GM18507 (cell line): ENCODE measurements at regions not wholly inside any gene's neighbourhood (a gene's known extent, or its start where the extent isn't known, plus 50 kb on each side); places are given as distances from the start of the nearest gene placed in this dataset.

Experiments
- DNase-seq: peaks from one replicate; pipeline ENCODE4 v3.0.0; 2011; ENCODE audit warnings: low read depth; ENCODE audit not compliant: insufficient read length; ENCODE audit errors: extremely low spot score
- FAIRE-seq: peaks from 2 replicates; lab custom pipeline; 2011; peaks lifted over from hg19 to GRCh38; lab: Jason Lieb, UNC

DNA sequence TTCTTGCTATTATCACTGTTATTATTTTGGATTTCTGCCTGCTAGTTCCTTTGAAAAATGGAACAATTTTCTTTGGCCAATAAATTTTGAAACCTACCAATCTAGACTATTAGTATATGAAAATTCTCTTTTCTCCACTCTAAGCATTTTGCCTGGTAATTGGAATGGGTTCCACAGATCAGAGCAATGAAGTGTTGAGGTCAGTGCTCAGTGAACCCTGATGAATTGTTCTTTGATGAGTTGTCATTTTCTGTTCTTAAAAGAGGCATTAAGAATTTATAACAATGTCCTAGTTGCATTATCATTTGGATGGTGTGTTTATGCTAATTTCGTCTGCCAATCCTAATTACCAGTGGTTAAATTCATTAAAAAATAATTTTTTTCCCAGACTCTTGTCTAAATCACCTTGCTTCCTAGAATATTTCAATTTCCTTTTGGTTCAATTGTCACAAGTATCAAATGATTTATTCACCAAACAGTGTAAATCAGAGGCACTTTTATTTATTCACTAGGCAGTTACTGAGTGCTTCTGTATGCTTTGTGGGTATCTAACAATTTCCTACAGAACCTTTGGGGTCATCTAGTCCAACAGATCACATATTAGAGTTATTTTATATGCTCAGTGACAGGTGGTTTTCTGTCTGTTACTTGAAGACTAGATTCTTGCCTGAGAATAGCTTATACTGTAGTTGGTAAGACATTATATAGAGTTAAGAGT is 239.0 kb downstream of the DNAJB9 start:
- FAIRE-seq, result no peak

DNA sequence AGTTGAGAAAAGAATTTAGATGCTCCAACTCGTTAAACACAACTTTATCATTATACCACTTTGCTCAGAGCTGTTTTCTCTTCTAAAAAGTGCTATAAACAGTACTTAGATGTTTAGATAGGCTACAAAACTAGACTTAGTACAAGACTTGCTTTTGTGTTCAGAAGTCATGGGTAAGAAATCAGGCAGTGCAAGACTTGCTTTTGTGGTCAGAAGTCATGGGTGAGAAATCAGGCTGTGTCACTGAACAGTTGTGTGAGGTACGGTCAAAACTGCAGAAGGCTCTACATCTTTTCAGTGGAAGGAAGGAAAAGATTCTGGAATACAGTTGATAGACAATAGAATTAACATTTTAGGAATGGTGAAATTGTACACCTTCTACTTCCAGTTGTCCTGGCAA is 239.7 kb downstream of the DNAJB9 start:
- no peak for DNase-seq
- FAIRE-seq, result no peak

More for the DNA sequence above, 239.0 kb downstream of the DNAJB9 start:
- no peak for DNase-seq

DNA sequence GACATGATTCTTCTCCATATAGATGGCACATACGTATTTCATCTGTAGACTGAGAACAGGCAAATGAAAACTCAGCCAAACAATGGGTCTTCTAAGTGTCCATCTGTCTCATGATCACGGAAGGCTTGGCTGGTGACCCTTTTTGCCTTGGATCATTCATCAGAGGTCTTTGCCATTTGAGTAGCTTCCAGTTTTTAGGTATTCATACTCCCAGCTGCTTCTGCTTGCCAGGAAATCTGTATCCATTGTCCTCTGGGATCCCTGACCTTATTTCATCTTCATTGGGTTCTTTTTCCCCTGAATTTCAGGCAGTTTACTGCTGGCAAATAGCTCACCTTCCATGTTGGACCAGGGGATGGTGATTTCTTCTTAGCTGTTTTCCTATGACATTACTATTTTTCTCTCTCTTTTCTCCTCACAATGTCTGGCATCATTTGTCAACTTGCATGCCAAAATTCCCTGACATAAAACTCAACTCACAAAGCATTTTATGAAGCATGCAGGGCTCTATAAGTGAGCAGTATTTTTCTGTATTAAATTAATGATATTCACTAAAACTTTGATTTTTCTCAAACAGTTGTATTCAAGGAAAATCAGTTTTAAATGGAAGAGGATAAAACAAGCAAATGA is 241.2 kb downstream of the DNAJB9 start:
- no peak for DNase-seq
- FAIRE-seq, result no peak

DNA sequence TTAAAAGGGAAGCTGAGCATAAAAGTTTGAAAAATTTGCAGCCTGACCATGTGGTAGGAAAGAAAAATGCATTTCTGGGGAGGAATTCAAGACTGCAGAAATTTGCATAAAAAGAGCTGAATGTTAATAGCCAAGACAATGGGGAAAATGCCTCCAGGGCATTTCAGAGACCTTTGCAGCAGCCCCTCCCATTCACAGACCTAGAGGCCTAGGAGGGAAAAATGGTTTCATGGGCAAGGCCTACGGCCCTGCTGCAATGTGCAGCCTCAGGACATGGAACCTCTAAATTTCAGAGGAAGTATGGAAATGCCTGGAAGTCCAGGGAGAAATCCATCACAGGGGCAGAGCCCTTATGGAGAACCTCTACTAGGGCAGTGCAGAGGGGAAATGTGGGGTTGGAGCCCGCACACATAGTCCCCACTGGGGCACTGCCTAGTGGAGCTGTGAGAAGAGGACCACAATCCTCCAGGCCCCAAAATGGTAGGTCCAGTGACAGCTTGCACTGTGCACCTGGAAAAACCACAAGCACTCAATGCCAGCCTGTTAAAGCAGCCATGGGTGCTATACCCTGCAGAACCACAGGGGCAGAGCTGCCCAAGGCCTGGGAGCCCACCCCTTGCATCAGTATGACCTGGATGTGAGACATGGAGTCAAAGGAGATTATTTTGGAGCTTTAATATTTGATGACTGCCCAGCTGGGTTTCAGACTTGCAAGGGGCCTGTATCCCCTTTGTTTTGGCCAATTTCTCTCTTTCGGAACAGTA is 243.8 kb downstream of the DNAJB9 start:
- no peak for DNase-seq
- no peak for FAIRE-seq

DNA sequence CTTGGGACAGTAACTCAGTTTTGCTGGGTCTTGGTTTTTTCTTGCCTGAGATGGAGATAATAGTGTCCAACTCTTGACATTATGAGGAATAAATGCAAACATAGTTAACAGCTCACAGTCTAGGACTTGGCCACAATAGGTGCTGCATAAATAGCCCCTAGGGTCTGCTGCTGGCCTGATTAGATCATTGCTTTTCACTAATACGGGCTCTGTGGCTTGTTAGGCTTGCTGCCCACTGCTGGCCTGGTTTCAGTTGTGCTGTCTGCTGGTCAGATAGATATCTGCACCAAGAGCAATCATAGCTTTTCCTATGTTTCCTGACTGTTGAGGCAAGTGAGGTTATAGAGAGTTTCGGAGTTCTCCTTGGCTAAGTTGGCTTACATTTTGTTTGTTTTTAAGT is 246.1 kb downstream of the DNAJB9 start:
- FAIRE-seq (no peak), DNase-seq (no peak)

DNA sequence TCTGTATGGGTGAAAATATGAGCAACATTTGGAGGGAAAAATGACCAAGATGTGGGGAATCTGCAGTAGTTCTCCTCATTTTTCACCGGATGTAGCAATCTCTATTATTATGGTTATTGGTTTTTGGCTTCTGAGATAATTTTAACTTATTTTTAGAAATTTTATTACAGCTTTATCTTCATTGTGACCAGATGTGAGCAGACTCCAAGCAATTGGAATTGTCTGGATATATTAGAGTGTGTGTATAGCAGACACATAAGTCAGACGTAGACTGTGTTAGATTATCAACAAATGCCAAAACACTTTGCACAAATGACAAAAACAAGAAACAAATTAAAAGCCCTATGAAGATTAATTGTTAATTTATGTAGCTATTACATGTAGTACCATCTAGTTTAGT is 249.1 kb downstream of the DNAJB9 start:
- DNase-seq (no peak), FAIRE-seq (no peak)

DNA sequence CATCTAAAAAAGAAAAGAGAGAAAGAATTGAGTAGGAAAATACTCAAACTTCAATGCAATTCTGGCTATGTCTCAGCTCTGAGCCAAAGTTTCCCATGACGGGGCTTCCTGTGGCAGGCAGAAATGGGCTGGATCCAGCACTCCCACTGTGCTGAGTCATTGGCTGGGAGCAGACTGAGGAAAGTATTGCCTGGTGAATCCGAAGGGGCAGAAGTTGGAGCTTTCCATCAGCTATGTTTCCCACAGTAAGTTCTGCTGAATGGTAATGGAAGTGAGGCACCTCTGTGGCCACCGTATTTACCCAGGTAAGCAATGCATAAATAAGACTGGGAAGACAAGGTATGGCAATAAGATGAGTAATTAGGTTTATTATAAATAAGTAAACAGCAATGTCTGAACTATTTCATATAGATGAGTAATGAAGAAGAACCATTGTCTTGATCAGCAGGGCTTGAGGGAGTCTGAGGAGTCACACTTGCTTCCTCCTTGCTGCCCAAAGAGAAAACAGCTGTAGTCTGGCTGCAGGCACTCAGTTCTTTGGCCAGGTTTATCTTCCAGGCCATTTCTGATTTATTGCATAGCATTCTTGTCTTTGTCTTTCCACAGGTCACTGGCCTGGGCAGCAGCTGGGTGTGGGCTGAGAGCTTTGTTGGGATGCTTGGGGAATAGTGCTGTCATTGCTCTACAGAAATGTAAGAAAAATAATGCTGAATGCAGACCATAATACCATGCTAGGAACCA is 255.3 kb downstream of the DNAJB9 start:
- FAIRE-seq, result no peak

DNA sequence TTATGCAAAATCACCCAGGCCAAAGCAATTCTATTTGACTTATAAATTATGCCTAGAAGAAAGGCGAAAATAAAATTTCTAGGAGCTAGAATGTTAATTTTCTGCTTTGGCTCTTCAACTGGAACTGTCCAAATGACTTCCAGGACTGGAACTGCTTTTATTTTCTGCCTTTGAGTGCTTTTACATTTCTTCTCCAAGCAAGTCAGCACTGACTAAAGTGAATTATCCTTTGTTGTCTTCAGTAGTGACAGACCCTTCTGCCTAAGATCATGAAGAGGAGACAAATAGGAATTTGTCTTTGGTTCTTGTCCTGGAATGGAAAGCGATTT is 255.9 kb downstream of the DNAJB9 start:
- DNase-seq (no peak), FAIRE-seq (no peak)

More for the DNA sequence above, 255.3 kb downstream of the DNAJB9 start:
- DNase-seq, result no peak

DNA sequence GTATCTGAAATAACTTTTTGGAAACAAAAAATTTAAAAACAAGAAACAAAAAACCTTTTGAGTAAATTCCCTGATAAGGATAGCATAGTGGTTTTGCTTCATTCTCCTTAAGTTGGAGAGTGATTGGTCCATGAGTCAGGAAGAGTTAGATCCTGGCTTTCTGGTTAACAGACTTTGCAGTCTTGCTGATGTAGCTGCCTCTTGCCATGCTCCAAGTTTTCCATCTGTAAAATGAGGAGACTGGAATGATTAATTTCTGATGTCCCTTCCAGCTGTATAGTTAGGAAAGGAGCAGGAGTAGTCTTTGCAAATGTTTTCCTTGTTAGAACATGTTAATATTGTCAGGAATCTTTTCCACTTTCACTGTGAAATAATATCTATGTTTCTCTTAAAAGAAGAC is 266.6 kb downstream of the DNAJB9 start:
- DNase-seq, result no peak

DNA sequence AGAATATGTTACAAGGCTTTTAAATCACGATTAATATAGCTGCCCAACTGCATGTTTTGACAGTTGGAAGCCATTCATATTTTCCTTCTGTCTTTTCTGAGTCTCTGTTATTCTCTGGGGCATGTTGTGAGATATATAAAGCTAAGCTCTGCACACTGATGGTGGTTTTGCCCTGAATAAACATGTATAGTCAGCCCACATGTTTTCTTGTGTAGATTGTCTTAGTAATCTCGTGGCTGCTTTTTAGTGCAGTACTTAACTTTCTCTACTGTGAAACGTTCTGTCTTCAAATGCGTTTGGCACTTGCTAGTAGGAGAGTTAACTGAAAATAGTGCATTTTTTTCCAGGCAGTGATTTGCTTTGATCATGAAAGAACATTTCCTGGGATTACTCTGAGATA is 268.5 kb downstream of the DNAJB9 start:
- no peak for DNase-seq
- no peak for FAIRE-seq

More for the DNA sequence above, 266.6 kb downstream of the DNAJB9 start:
- FAIRE-seq, result no peak

DNA sequence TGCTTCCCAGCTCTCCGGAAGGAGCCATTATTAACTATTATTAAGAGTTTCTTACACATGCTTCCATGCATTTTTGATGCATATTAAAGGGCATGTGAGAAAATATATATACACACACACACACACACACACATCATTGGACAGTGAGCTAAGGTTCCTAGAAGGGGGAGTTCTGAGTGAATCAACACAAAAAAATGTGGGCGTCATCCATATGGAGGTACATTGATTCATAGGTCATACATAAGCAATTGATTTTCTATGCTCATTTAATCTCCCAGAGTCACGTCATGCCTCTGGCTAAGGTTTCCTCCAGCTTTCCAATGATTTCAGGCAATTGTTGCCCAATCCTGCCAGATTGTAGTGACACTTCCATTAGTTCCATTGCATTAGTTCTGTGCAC is 269.4 kb downstream of the DNAJB9 start:
- FAIRE-seq (no peak), DNase-seq (no peak)

DNA sequence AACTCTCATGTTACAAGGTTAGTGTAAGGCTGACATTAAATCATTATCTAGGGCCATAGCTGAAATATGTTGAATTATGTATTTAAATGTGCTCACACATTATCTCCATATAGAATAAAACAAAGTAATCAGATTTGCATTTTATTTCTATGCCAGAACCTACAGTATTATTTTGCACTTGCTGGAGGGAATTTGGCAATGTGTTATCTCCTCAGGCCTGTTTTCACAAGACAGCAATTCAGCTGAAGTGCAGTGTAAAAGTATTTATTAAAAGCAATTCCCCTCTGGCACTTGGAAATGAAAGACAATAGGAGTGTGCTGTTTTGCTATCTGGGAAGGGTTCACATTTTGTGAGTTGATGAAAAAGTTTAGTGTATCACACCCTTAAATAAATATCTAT is 276.3 kb downstream of the DNAJB9 start:
- FAIRE-seq, result no peak
- no peak for DNase-seq

DNA sequence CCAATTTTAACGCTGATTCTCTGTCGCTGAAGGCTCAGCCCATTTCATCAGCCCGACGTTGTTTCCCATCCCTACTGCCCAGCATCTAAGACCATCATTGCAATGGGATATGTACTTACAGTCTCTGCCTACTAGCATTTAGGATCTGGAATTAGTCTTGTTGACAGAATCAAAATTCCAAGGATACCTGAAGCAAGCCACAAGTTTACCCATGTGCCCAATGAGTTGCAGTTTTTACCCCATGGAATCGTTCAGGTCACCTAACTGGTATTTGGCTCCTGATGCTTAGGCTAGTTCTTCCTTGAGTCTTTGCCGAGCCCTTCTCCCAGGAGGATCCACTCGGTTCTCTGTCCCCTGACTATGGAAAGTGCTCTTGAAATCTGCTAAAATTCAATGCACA is 276.8 kb downstream of the DNAJB9 start:
- FAIRE-seq, result no peak

DNA sequence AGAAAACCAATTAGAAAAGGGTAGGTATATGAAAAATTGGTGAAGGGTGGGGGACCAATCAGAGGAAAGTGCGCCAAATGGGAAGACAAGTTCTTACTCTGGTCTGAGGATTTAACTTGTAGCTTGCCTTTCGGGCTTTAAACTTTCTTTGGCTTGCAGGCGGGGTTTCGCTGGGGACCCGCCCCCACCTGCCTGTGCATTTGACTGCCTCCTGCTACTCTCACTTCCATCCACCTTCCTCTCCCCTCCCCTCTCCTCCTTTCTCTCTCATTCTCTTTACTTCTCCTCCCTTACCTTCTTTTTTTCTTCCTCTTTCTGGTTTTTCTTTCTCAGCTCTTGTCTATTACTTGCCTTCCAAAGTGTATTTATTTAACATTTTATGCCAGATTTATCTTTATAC is 278.8 kb downstream of the DNAJB9 start:
- DNase-seq, result no peak
- FAIRE-seq, result no peak

More for the DNA sequence above, 276.8 kb downstream of the DNAJB9 start:
- DNase-seq, result no peak

DNA sequence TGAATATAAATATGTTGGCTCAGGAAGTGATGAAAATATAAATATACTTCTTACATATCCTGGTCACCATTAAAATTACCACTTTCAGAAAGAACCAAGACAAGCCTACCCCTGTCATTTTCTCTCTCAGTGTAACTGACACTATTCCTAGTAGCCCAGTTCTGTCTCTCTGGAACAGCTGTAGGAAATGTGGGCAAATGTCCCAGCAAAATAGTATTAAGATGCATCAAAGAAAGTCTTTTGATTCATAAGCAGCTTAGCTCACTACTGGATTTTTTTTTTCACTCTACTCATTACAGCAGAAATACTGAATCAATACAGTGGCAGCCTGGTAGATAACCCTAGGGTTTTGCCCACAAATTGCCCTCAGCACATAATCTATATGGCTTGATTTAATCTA is 290.9 kb downstream of the DNAJB9 start:
- FAIRE-seq, result no peak
- no peak for DNase-seq

DNA sequence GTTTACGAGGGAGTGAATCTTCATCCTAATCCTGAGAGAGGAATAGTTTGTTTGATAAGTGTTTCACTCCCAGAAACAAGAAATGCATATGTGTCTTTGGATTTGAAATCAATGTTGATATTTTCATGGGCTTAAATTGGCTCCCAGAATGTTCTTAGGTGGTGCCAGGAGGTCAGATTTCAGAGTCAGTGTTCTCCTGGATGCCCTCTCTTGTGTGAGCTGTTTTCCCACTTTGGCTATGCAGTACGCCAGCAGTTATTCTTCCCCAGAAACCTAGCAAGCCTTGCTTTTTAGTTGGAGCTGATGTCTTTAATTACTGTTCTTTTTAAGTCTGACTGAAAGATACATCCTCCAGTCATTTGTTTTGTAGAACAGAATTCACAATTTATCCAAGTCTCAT is 291.4 kb downstream of the DNAJB9 start:
- DNase-seq, result no peak
- no peak for FAIRE-seq

DNA sequence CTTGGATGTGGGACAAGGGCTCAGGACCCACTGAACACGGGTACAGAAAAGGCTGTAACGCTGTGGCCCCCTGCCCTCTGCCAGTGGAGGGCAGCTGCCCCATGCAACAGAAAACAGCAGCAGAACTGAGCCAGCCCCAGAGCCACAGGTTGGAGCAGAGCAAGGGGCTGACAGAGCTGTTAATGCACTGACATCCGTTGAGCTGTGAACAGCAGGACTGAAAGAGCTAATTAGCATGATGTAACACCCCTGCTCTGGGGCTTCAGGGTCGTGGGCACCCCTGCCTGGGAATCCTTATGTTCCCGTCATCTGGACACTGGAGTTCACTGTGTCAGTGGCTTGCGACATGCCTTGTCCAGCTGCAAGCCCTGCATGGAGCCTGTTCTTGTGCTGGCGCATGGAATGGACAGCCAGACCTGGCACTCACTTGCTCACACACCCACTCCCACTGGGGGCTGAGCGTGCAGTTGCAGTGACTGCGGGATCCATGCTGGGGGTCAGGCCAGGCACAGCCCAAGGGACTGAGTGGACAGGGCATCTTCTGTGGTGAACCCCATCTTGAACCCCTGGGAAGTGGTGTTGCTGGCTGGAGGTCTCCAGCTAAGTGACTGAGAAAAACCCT is 293.7 kb downstream of the DNAJB9 start:
- FAIRE-seq, result no peak
- DNase-seq, result no peak

DNA sequence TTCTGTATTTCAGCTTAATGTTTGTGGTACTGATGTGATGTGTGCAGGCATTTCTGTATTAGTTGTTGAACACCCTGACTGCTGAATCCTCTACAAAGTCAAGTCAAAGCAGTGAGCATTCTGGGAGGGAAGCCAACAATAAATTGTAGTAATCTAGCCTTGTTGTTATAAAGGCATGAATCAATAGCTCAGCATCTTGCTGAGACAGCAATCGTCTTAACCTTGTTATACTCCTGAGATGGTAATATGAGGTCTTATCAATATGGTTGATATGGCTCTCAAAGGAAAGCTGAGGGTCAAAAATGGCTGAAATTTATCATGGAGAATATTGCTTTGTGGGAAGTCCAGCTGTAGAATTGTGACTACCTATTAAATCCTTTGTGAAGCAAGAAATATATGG is 299.4 kb downstream of the DNAJB9 start:
- no peak for FAIRE-seq
- no peak for DNase-seq

DNA sequence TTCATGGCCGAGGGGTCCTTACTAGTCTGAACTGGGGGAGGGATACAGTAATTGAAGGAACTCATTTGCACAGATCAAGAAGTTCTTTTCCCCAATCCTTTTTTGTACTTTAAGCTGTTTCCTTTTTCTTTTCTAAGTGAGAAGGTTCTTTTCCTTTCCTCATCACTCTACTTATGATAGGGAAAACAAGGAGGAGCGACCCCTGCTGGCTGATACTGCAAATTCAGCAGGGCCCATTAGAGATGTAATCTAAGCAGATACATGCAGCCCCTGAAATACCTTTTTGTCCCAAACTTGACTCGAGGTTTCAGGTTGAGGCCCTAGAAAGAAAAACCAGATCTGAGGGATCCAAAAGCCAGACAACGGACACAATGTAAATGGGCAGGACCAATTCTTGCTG is 305.5 kb downstream of the DNAJB9 start:
- FAIRE-seq, result no peak
- no peak for DNase-seq

DNA sequence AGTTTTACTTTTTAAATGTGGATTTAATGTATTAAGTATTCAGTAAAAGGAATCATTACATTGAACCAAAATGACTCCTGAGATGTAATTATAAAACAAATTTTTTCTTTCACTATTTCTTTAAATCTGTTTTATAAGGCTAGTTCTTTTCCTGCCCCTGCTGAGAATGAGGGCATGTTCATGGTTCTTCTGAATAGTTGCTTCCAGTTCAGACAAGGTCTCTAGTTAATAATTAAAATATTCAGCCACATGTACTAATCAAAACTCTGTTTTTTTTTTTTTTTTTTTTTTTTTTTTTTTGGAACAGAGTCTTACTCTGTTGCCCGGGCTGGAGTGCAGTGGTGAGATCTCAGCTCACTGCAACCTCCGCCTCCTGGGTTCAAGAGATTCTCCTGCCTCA is 321.2 kb downstream of the DNAJB9 start:
- no peak for DNase-seq

More for the DNA sequence above, 321.2 kb downstream of the DNAJB9 start:
- FAIRE-seq, result no peak
